CD4-positive, alpha-beta T cell treated with Interleukin-6 at 100 ng/mL for 8 hours (primary cell): ENCODE measurements at regions not wholly inside any gene's neighbourhood (a gene's known extent, or its start where the extent isn't known, plus 50 kb on each side); places are given as distances from the start of the nearest gene placed in this dataset.

Experiments used
- DNase-seq: peaks from one replicate; pipeline ENCODE4 v3.0.0-alpha.2; 2020; ENCODE audit warnings: mixed read lengths, low spot score

GRCh38 chr16:17803625-17804410 lies 333.1 kb upstream of the XYLT1 start:
- no peak for DNase-seq

DNA sequence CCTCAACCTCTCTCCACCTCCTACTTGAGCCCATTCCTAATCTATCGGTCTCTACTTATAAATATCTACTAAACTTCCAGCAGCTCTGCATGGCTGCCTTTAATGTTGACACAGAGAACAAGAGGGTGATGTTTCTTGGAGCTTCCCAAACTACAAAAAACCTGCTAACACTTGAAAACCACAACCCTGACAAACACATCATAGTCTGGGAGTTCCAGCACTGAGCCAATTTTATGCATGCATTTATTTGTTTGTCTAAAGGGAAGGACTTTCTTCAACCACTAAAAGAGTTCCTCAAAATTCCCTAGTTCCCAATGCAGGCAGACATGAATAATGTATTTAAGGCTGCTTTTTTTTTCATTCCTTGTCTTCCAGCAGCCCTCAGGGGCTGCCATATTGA lies 331.8 kb upstream of the XYLT1 start:
- no peak for DNase-seq

GRCh38 chr16:17801068-17801467 lies 330.3 kb upstream of the XYLT1 start:
- DNase-seq: no peak

DNA sequence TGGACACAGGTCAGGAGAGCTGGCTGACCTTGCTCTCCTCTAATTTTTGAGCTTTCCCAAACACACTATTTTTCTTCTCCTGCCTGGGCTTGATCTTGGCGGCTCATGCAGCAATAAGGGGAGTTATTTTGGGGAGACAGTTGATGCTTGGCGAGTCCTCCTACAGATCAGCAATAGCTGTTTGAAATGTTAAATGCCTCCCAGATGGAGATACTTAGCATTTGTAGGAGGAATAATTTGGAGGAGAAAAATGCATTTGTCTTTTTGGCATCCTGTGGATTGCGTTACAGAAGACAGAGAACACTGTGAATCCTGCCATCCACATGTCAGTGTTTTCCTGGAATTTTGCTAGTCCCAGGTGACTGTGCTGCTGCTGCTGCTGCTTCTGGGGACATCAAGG lies 328.0 kb upstream of the XYLT1 start:
- no peak for DNase-seq

DNA sequence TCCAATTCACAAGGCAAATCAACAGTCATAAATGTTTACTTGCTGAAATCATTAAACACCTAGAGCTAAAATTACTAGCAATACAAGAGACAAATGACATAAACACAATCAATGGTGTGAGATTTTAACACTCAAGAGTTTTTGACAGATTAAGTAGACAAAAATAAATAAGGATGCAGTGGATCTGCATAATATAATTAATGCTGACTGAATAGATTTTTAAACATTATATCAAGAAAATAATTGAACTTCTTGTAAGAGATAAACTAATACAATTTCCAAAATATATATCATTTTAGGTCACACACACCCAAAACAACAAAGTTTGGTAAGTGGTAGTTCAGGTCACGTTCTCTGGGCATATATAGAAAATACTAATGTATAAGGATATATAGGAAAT lies 322.6 kb upstream of the XYLT1 start:
- no peak for DNase-seq

DNA sequence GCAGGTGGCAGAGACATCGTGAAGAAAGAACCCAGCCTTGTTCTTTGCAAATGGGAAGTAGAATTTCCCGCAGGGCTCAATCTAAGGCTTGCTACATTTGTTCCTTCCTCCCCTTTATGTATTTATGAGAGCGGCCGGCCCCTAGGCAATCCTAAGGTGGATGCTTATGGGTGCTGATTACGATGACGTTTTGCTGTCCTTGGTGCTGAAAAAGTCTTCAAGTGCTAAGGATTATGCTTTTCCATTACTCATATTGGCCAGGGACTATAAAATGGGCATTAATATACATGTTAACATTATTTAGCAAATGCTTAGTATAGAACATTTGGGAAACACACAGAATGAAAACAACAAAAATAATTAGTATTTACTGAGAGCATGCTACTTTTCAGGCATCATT lies 313.3 kb upstream of the XYLT1 start:
- DNase-seq: no peak

GRCh38 chr16:17780181-17780580 lies 309.4 kb upstream of the XYLT1 start:
- no peak for DNase-seq

DNA sequence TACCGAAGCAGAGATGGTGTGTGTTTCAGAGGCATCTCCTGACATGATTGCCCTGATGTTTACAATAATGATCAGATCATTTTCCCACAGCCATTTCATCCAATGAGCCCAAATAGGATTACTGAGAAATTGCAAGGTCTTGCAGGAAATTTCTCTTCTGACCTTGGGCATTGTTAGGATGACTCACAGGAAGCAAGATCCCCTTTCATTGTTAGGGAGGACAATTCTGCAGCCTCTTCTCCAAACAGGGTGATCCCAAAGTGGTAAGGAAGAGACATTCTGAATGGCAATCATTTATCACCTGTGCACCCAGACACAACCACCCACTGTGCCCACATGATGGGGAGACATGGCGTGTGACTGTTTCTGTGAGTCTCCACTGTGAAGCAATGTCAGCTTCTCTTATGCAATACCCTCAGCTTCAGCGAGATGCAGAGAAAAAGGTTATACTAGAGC lies 306.7 kb upstream of the XYLT1 start:
- no peak for DNase-seq

DNA sequence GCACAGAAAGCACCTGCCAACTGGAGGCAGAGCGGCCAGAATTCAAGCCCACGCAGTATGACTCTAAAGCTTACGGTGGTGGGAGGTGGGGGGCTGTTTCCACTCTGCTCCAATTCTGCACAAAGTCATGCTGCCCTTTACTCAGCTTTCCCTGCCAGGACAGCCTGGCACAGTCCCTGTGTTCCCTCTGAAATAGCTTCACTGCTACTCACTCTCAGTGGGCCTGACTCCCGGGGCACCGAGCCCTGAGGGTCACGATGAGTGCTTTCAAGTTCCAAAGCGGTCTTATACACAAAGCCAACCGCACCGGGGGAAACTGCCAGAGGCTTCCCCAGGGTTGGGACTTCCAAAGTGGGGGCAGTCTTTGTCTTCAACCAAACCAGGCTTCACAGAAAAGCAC lies 306.1 kb upstream of the XYLT1 start:
- DNase-seq: no peak

GRCh38 chr16:17776465-17776864 lies 305.7 kb upstream of the XYLT1 start:
- DNase-seq: no peak

GRCh38 chr16:17775061-17775460 lies 304.3 kb upstream of the XYLT1 start:
- DNase-seq: no peak

DNA sequence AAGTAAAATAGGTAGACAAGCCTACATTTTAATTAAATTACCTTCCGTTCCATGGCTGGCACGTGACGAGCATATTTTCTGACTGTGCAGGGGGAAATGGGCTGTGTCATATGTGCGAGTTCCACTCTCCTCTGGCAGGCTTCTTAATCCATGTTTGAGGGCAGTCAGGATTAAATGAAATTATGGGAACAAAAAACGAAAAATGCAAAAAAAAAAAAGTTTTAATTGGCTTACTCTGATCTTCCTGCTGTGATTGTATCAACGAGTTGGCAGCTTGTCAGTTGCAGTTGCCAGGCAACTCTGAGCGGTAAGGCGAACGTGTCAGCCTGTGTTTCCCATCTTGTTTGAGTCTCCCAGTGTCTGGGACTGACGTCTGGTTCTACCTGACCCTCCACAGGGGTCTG lies 302.9 kb upstream of the XYLT1 start:
- DNase-seq: no peak

DNA sequence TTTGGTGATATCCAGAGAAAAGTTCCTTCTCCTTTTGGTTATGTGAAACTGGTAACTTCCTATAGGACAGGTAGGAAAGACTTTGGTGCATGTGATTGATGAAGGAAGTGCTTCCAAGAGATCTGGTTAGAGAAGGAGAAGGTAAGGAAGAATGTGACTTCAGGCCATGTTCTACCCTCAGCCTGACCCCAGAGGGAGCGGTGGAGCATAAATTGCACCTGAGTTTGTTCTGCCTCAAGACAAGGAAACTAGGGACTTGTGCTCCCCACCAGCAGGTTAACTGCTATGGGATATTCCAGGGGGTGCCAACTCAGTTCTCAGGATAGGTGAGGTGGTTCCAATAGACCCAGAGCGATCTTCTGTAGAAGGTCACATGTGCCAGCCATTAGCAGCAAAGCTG lies 299.3 kb upstream of the XYLT1 start:
- no peak for DNase-seq

DNA sequence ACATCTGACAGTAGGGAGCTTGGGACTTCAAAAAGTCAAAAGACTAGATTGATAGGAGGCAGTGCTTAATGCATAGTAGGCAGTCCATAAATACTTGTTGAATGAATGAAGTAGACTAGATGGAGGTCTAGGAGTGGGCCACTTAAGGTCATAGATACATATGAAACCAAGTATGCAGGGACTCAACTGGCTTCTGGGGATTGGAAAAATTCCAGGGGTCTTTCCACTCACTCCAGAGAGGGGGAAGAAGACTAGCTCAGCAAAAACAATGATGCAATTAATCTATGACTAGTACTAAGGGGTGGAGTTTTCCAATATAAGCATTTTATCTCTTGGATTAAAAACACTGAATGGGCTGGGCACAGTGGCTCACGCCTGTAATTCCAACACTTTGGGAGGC lies 298.3 kb upstream of the XYLT1 start:
- no peak for DNase-seq

DNA sequence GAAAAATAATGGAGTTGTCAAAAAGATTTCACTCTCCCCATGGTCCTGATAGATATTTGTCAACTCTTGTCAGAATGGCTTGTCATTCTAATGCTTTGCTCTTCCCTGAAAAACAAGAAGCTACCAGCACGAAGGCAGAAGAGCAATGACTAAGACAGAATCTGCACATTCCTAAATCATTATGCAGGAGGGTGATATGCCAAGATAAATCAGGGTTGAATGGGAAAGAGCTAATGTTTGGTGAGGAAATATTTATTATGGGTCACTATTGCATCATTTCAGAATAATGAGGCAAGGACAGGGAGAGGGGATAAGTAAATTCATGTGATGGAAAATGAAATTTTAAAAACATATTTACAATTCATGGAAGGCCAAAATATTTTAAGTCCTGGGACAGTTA lies 297.5 kb upstream of the XYLT1 start:
- no peak for DNase-seq

- DNase-seq: no peak
Observed at GRCh38 chr16:17766012-17766411, 295.3 kb upstream of the XYLT1 start.

GRCh38 chr16:17759451-17760390 lies 289.0 kb upstream of the XYLT1 start:
- no peak for DNase-seq

DNA sequence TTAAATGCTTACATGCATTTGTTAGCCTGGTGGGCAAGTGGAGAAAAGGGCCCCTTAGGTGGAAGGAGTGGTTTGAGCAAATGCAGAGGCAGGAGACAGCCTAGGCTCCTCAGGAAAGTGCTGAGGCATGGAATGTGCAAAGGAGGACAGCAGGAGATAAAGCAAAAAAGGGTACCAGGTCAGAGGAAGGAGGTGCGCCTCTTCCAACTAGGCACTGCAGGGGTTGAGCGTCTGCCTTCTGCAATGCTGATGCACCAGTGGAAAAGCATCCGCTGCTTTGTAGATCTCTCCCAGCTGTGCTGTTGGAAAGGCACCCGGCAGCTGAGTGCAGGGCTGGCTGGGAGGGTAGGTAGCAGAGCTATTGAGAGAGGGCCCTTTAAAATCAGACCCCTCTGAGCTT lies 287.0 kb upstream of the XYLT1 start:
- DNase-seq: no peak

DNA sequence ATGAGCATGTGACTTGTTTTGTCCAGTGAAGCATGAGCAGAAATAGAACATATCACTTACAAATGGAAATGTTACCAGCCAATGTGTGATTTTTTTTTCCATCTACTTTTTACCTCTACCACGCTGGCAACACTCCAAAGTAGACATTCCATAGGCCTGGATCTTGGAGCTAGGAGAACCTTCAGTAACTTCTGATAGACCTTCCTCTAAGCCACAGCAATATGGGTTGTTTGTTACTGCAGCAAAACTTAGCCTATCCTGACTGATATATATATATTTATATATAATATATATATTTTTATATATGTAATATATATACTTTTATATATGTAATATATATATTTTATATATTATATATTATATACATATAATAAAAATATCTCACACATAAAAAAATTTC lies 284.4 kb upstream of the XYLT1 start:
- no peak for DNase-seq

GRCh38 chr16:17753434-17753833 lies 282.7 kb upstream of the XYLT1 start:
- DNase-seq: no peak

DNA sequence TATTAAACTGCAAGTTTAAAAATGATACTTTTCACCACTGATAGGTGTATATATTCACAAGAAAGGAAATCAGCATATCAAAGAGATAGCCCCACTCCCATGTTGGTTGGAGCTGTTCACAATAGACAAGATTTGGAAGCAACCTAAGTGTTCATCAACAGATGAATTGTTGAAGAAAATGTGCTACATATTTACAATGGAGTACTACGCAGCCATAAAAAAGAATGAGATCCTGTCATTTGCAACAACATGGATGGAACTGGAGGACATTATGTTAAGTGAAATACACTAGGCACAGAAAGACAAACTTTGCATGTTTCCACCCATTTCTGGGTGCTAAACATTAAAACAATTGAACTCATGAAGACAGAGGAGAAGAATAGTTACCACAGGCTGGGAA lies 278.9 kb upstream of the XYLT1 start:
- no peak for DNase-seq

- no peak for DNase-seq
Observed at GRCh38 chr16:17748044-17748719, 277.4 kb upstream of the XYLT1 start.
